Stimulated activated memory B cell treated with anti-CD40 and anti-IgM and Interleukin-4, amounts not matched to agents 10 μg/mL and 1 μg/mL and 100 μg/mL, for 72 hours (primary cell): ENCODE measurements at regions not wholly inside any gene's neighbourhood (a gene's known extent, or its start where the extent isn't known, plus 50 kb on each side); places are given as distances from the start of the nearest gene placed in this dataset.
"Not testable (repeated sequence)": the region's sequence is repeated elsewhere in the genome, so short reads cannot be mapped to it uniquely, and the experiment has no call there.

Experiments used
- ATAC-seq: fragments of 150-1000 bp; cut with Tn5 transposase; 2 replicates; pipeline ENCODE4 v1.10.0; 2021
- H3K27ac Mint-ChIP-seq: one replicate; pipeline ENCODE4 v1.8.0; 2022; ENCODE audit warnings: mild to moderate bottlenecking, mixed read lengths
- H3K27me3 Mint-ChIP-seq: one replicate; pipeline ENCODE4 v1.8.0; 2022; ENCODE audit warnings: mixed read lengths
- H3K36me3 Mint-ChIP-seq: one replicate; pipeline ENCODE4 v1.8.0; 2022; ENCODE audit warnings: mixed read lengths
- H3K4me1 Mint-ChIP-seq: one replicate; pipeline ENCODE4 v1.8.0; 2022; ENCODE audit warnings: mixed read lengths
- H3K4me3 Mint-ChIP-seq: one replicate; pipeline ENCODE4 v1.8.0; 2022; ENCODE audit warnings: mild to moderate bottlenecking, moderate library complexity, mixed read lengths
- H3K9me3 Mint-ChIP-seq: one replicate; pipeline ENCODE4 v1.8.0; 2022; ENCODE audit warnings: mixed read lengths

DNA sequence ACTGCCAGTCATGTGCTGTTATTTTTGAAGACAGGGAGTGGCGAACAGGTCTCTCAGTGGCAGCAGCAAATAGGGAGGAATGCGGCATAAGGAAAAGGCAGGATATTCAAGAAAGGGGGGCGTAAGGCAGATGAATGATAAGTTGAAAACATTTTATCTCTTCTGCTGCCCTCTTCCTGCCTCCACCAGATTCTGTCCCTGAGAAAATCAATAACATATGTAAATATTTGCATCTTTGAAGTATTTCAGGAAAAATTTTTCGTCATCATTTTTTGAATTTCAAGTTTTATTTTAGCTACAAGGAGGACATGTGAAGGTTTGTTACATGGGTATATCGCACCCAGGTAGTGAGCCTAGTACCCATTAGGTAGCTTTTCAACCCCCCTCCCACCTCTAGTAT, 616.7 kb downstream of the MCTP2 start:
- no peak overlapping the region for H3K4me3 Mint-ChIP-seq
- no peaks in the 10 kb centered on the region for H3K4me1 Mint-ChIP-seq
- H3K9me3 Mint-ChIP-seq = peaks cover 10% of the 10 kb centered on the region
- no peak overlapping the region for H3K27ac Mint-ChIP-seq
- no peaks in the 10 kb centered on the region for H3K36me3 Mint-ChIP-seq
- H3K27me3 Mint-ChIP-seq = peaks cover 24% of the 10 kb centered on the region
- no peak for ATAC-seq

DNA sequence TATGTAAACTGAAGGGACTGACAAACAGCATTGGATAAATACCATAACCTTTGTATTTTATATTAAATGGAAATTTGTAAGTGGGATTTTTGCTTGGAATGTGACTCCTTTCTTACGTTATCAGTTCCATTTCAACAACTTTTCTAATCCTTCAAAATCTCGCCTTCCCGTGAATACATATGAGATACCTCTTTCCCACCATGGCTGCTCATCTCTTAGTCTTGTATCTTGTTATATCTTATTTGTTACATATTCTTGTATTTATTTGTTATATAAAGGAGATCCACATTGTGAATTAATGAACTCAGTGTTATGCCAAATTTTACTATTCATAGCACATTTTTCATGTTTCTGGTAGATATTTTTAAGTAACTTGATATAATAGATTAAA, 623.7 kb downstream of the MCTP2 start:
- H3K4me3 Mint-ChIP-seq = no peak overlapping the region

GRCh38 chr15:94855409-94856266, 624.3 kb downstream of the MCTP2 start:
- H3K36me3 Mint-ChIP-seq = no peaks in the 10 kb centered on the region
- no peaks in the 10 kb centered on the region for H3K9me3 Mint-ChIP-seq
- no peak overlapping the region for H3K4me3 Mint-ChIP-seq
- no peak for ATAC-seq
- H3K27ac Mint-ChIP-seq = no peak overlapping the region
- no peaks in the 10 kb centered on the region for H3K4me1 Mint-ChIP-seq
- no peaks in the 10 kb centered on the region for H3K27me3 Mint-ChIP-seq

More for the DNA sequence above, 623.7 kb downstream of the MCTP2 start:
- no peak for ATAC-seq
- no peak overlapping the region for H3K27ac Mint-ChIP-seq
- H3K36me3 Mint-ChIP-seq = no peaks in the 10 kb centered on the region
- no peaks in the 10 kb centered on the region for H3K4me1 Mint-ChIP-seq
- H3K9me3 Mint-ChIP-seq = no peaks in the 10 kb centered on the region
- H3K27me3 Mint-ChIP-seq = no peaks in the 10 kb centered on the region

GRCh38 chr15:94856267-94856854, 625.0 kb downstream of the MCTP2 start:
- no peaks in the 10 kb centered on the region for H3K36me3 Mint-ChIP-seq
- H3K27me3 Mint-ChIP-seq = no peaks in the 10 kb centered on the region
- no peak for ATAC-seq
- no peaks in the 10 kb centered on the region for H3K9me3 Mint-ChIP-seq
- H3K4me1 Mint-ChIP-seq = no peaks in the 10 kb centered on the region
- H3K4me3 Mint-ChIP-seq = no peak overlapping the region
- no peak overlapping the region for H3K27ac Mint-ChIP-seq

DNA sequence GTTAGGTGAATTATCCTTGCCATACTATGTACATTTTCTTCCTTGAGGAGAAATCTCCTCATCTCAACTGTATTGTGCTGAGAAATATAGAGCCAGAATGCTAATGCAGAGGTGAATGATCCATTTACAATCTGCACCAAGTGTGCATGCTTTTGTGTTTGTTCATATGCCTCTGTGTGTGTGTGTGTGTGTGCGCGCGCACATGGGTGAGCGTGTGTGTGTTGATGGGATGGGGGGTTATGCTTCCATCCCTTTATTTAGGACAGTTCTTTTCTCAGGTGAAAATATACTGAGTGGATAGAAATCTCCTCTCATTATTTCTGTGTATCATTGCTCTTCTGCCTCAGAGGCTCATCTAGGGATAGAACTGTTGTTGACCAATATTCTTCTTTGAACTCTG, 626.1 kb downstream of the MCTP2 start:
- H3K27me3 Mint-ChIP-seq = no peaks in the 10 kb centered on the region
- H3K4me1 Mint-ChIP-seq = no peaks in the 10 kb centered on the region
- ATAC-seq = no peak
- no peak overlapping the region for H3K27ac Mint-ChIP-seq
- no peaks in the 10 kb centered on the region for H3K36me3 Mint-ChIP-seq
- no peak overlapping the region for H3K4me3 Mint-ChIP-seq
- H3K9me3 Mint-ChIP-seq = no peaks in the 10 kb centered on the region

GRCh38 chr15:94858011-94858410, 626.6 kb downstream of the MCTP2 start:
- Mint-ChIP-seq H3K36me3 (no peaks in the 10 kb centered on the region), H3K27ac (no peak overlapping the region), H3K4me1 (no peaks in the 10 kb centered on the region), H3K9me3 (no peaks in the 10 kb centered on the region), H3K27me3 (no peaks in the 10 kb centered on the region), H3K4me3 (no peak overlapping the region)
- ATAC-seq = no peak

GRCh38 chr15:94858449-94858848, 627.1 kb downstream of the MCTP2 start:
- Mint-ChIP-seq H3K27me3 (no peaks in the 10 kb centered on the region), H3K4me1 (no peaks in the 10 kb centered on the region), H3K27ac (no peak overlapping the region), H3K36me3 (no peaks in the 10 kb centered on the region), H3K9me3 (no peaks in the 10 kb centered on the region), H3K4me3 (no peak overlapping the region)
- no peak for ATAC-seq

GRCh38 chr15:94858920-94859319, 627.6 kb downstream of the MCTP2 start:
- no peak overlapping the region for H3K27ac Mint-ChIP-seq
- no peaks in the 10 kb centered on the region for H3K27me3 Mint-ChIP-seq
- H3K9me3 Mint-ChIP-seq = no peaks in the 10 kb centered on the region

DNA sequence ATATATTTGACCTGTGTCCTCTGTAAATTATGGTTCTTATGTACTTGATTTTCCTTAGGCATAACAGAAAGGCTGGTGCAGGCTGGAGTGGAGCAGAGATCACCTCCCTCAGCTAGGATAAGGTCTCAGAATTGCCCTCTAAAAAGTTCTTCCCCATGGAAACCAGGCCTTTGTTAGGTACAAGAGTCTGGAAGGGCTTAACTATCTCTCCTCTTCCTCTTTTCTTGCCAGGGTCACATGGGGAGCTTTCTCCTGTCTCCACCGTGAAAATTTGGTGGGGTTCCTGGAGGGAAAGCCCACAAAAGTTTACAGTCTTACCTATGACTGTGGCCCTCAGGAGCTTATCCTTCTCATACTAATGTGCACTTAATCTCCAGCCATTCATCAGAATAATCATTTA, 633.2 kb downstream of the MCTP2 start:
- Mint-ChIP-seq H3K4me1 (no peaks in the 10 kb centered on the region), H3K9me3 (no peaks in the 10 kb centered on the region), H3K4me3 (no peak overlapping the region), H3K27ac (no peak overlapping the region), H3K36me3 (no peaks in the 10 kb centered on the region), H3K27me3 (no peaks in the 10 kb centered on the region)
- ATAC-seq = no peak

More at GRCh38 chr15:94858920-94859319, 627.6 kb downstream of the MCTP2 start:
- H3K4me1 Mint-ChIP-seq = no peaks in the 10 kb centered on the region
- ATAC-seq = no peak
- H3K36me3 Mint-ChIP-seq = no peaks in the 10 kb centered on the region
- no peak overlapping the region for H3K4me3 Mint-ChIP-seq

GRCh38 chr15:94868265-94868664, 636.9 kb downstream of the MCTP2 start:
- not testable (repeated sequence) for H3K4me3 Mint-ChIP-seq, H3K4me1 Mint-ChIP-seq, H3K27ac Mint-ChIP-seq, H3K9me3 Mint-ChIP-seq, H3K36me3 Mint-ChIP-seq, ATAC-seq, H3K27me3 Mint-ChIP-seq

GRCh38 chr15:94875550-94875949, 644.2 kb downstream of the MCTP2 start:
- Mint-ChIP-seq H3K27ac (no peak overlapping the region), H3K4me3 (no peak overlapping the region), H3K36me3 (no peaks in the 10 kb centered on the region), H3K9me3 (peaks cover 4% of the 10 kb centered on the region), H3K4me1 (no peaks in the 10 kb centered on the region), H3K27me3 (no peaks in the 10 kb centered on the region)
- ATAC-seq = no peak

GRCh38 chr15:94877833-94878232, 646.5 kb downstream of the MCTP2 start:
- no peak overlapping the region for H3K27ac Mint-ChIP-seq
- H3K36me3 Mint-ChIP-seq = no peaks in the 10 kb centered on the region
- no peak for ATAC-seq
- H3K4me3 Mint-ChIP-seq = no peak overlapping the region
- H3K9me3 Mint-ChIP-seq = peaks cover 2% of the 10 kb centered on the region
- H3K27me3 Mint-ChIP-seq = no peaks in the 10 kb centered on the region
- no peaks in the 10 kb centered on the region for H3K4me1 Mint-ChIP-seq

DNA sequence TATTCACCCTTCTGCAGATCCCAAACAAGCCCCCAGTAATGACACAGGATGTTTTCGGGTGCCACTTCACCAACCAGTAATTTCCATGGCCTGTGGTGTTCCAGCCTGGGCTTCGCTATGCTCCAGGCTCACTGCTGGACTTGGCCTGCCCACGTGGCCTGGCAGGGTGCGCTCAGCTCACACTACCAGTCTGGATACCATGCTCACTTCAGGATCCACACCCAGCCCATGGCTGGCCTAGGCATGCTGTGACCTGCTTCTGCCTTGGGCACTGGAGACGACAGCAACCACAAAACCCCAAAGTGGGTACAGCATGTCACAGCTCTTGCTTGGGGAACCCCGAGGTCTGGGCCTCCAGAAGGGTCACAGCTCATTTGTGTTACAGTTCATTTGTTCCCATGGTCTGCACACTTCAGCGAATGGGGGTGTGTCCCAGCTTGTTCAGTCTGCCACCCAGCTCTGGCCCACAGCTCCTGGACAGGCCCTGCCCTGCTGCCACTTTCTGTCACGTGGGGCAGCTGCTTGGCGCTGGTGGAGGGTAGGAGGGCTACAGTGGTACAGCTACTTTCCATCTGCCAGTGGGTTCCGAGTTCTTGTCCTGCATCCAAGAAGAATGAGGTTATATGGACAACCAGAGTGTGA, 650.8 kb downstream of the MCTP2 start:
- Mint-ChIP-seq H3K36me3 (no peaks in the 10 kb centered on the region), H3K27me3 (no peaks in the 10 kb centered on the region), H3K4me3 (no peak overlapping the region), H3K27ac (no peak overlapping the region), H3K9me3 (peaks cover 10% of the 10 kb centered on the region), H3K4me1 (no peaks in the 10 kb centered on the region)
- ATAC-seq = peak; percentile 31

GRCh38 chr15:94887391-94887790, 656.0 kb downstream of the MCTP2 start:
- no peak overlapping the region for H3K4me3 Mint-ChIP-seq
- H3K27ac Mint-ChIP-seq = no peak overlapping the region
- H3K9me3 Mint-ChIP-seq = peaks cover 11% of the 10 kb centered on the region
- no peak for ATAC-seq
- no peaks in the 10 kb centered on the region for H3K4me1 Mint-ChIP-seq
- H3K36me3 Mint-ChIP-seq = no peaks in the 10 kb centered on the region
- H3K27me3 Mint-ChIP-seq = no peaks in the 10 kb centered on the region

GRCh38 chr15:94889153-94889552, 657.8 kb downstream of the MCTP2 start:
- Mint-ChIP-seq H3K9me3 (peaks cover 5% of the 10 kb centered on the region), H3K36me3 (no peaks in the 10 kb centered on the region), H3K4me1 (no peaks in the 10 kb centered on the region), H3K27ac (no peak overlapping the region), H3K27me3 (no peaks in the 10 kb centered on the region), H3K4me3 (no peak overlapping the region)
- ATAC-seq = no peak

GRCh38 chr15:94893091-94893490, 661.7 kb downstream of the MCTP2 start:
- H3K4me1 Mint-ChIP-seq = no peaks in the 10 kb centered on the region
- no peak overlapping the region for H3K4me3 Mint-ChIP-seq
- no peaks in the 10 kb centered on the region for H3K36me3 Mint-ChIP-seq
- peaks cover 6% of the 10 kb centered on the region for H3K9me3 Mint-ChIP-seq
- no peaks in the 10 kb centered on the region for H3K27me3 Mint-ChIP-seq
- no peak overlapping the region for H3K27ac Mint-ChIP-seq
- ATAC-seq = no peak
